A549 (cell line): ENCODE measurements at regions not wholly inside any gene's neighbourhood (a gene's known extent, or its start where the extent isn't known, plus 50 kb on each side); places are given as distances from the start of the nearest gene placed in this dataset.

Source experiments
- ATAC-seq, 2 experiments: fragments of 200-7000 bp in 1 of 2; fragments of >200 bp in 1 of 2; cut with Nextera tagmentation in 1 of 2; cut with Tn5 transposase in 1 of 2; 3 replicates each; pipeline versions ENCODE4 v1.8.0 to v1.9.1; 2018 to 2020; ENCODE audit warnings: mild to moderate bottlenecking in 1 of 2, moderate library complexity in 1 of 2
- CTCF ChIA-PET: fragments of 300-600 bp; sonication (Branson Sonifier 250); formaldehyde crosslinking; extraction: SDS; loops from one replicate; lab custom pipeline; 2021; ENCODE audit warnings: antibody characterized with exemption, inconsistent platforms; lab: Yijun Ruan, JAX
- POLR2A ChIA-PET: fragments of 350-600 bp; formaldehyde crosslinking; extraction: SDS; loops from one replicate; lab custom pipeline; 2021; ENCODE audit warnings: antibody characterized with exemption, inconsistent platforms; lab: Yijun Ruan, JAX
- DNase-seq, 2 experiments: peaks; one replicate each; pipeline versions ENCODE4 v3.0.0 to v3.0.0-alpha.2; 2011 to 2016; ENCODE audit warnings: low read depth in 1 of 2, low spot score in 1 of 2
- FAIRE-seq: peaks from 2 replicates; lab custom pipeline; 2011; peaks lifted over from hg19 to GRCh38; lab: Jason Lieb, UNC
- H3K27ac ChIP-seq, 2 experiments: fragments of >200 bp; sonication (Bioruptor Twin); formaldehyde crosslinking; 3 replicates each; pipeline ENCODE4 v1.5.1; 2016 to 2017
- H3K4me1 ChIP-seq: fragments of >200 bp; sonication (Bioruptor Twin); formaldehyde crosslinking; 3 replicates; pipeline ENCODE4 v1.6.1; 2016
- H3K4me2 ChIP-seq: fragments of >200 bp; sonication (Bioruptor Twin); formaldehyde crosslinking; 3 replicates; pipeline ENCODE4 v1.6.1; 2016
- H3K4me3 ChIP-seq: fragments of >200 bp; sonication (Bioruptor Twin); formaldehyde crosslinking; 3 replicates; pipeline ENCODE4 v1.5.1; 2016
- H3K9me3 ChIP-seq: fragments of >200 bp; sonication (Bioruptor Twin); formaldehyde crosslinking; 3 replicates; pipeline ENCODE4 v1.6.1; 2016
- CBX2 ChIP-seq: fragments of 200-600 bp; sonication (generic); IDR thresholded peaks from 2 replicates; pipeline ENCODE4 v1.6.1; 2016; ENCODE audit warnings: low read depth, mild to moderate bottlenecking, borderline replicate concordance
- CHD4 ChIP-seq: fragments of 200-600 bp; sonication (generic); IDR thresholded peaks from 2 replicates; pipeline ENCODE4 v1.6.1; 2016; ENCODE audit warnings: antibody characterized with exemption, mild to moderate bottlenecking, borderline replicate concordance
- EHF ChIP-seq: fragments of 250-450 bp; sonication (Bioruptor Pico); IDR thresholded peaks from 2 replicates; pipeline ENCODE4 v1.5.0; 2020; ENCODE audit warnings: mild to moderate bottlenecking
- ESRRA ChIP-seq: fragments of 150-350 bp; IDR thresholded peaks from 2 replicates; pipeline ENCODE4 v1.6.1; 2014; ENCODE audit warnings: mild to moderate bottlenecking, low read length, borderline replicate concordance
- FOSL2 ChIP-seq, 2 experiments: fragments of 450-650 bp in 1 of 2; fragments of >200 bp in 1 of 2; sonication (Bioruptor Twin) in 1 of 2; formaldehyde crosslinking; IDR thresholded peaks; 2 replicates each; pipeline versions ENCODE4 v1.5.0 to v1.6.1; 2016 to 2020; ENCODE audit warnings: mild to moderate bottlenecking in 1 of 2, moderate library complexity in 1 of 2
- FOXS1 ChIP-seq: fragments of 250-450 bp; sonication (Bioruptor Pico); IDR thresholded peaks from 2 replicates; pipeline ENCODE4 v1.5.0; 2020; ENCODE audit warnings: mild to moderate bottlenecking, moderate library complexity
- HOXB13 ChIP-seq: fragments of 250-450 bp; sonication (Bioruptor Pico); IDR thresholded peaks from 2 replicates; pipeline ENCODE4 v1.5.0; 2020; ENCODE audit warnings: low read depth, mild to moderate bottlenecking, moderate library complexity
- HOXB5 ChIP-seq: fragments of 250-450 bp; sonication (Bioruptor Pico); IDR thresholded peaks from 2 replicates; pipeline ENCODE4 v1.5.0; 2020; ENCODE audit warnings: mild to moderate bottlenecking, moderate library complexity
- JUNB ChIP-seq: fragments of >200 bp; sonication (Bioruptor Twin); formaldehyde crosslinking; IDR thresholded peaks from 2 replicates; pipeline ENCODE4 v1.6.1; 2016
- MAFK ChIP-seq: fragments of 450-650 bp; IDR thresholded peaks from 2 replicates; pipeline ENCODE4 v1.6.1; 2014; ENCODE audit not compliant: partially characterized antibody
- MYC ChIP-seq: IDR thresholded peaks from 2 replicates; pipeline ENCODE4 v1.6.1; 2012; ENCODE audit warnings: mild to moderate bottlenecking, inconsistent platforms, low read length, improper control_type of control experiment, borderline replicate concordance
- NFE2L2 ChIP-seq: fragments of 150-350 bp; conservative IDR thresholded peaks from 2 replicates; pipeline ENCODE4 v1.6.1; 2014; ENCODE audit warnings: low read length
- NPAS2 ChIP-seq: fragments of 250-450 bp; sonication (Bioruptor Pico); IDR thresholded peaks from 2 replicates; pipeline ENCODE4 v1.8.0; 2022; ENCODE audit warnings: mild to moderate bottlenecking, moderate library complexity, borderline replicate concordance
- PHF8 ChIP-seq: fragments of 200-600 bp; sonication (generic); IDR thresholded peaks from 2 replicates; pipeline ENCODE4 v1.6.1; 2016; ENCODE audit warnings: low read depth, mild to moderate bottlenecking, antibody characterized with exemption, moderate library complexity, borderline replicate concordance
- POLR2A ChIP-seq: IDR thresholded peaks from 2 replicates; pipeline ENCODE4 v1.6.1; 2012; ENCODE audit warnings: mild to moderate bottlenecking, low read length
- POLR2AphosphoS2 ChIP-seq: conservative IDR thresholded peaks from 2 replicates; pipeline ENCODE4 v1.6.1; 2012; ENCODE audit warnings: low read length, improper control_type of control experiment, inconsistent platforms
- RFX5 ChIP-seq: fragments of 450-650 bp; IDR thresholded peaks from 2 replicates; pipeline ENCODE4 v1.7.1; 2014; ENCODE audit warnings: antibody characterized with exemption, mild to moderate bottlenecking, moderate library complexity
- SREBF2 ChIP-seq: fragments of 450-650 bp; IDR thresholded peaks from 2 replicates; pipeline ENCODE4 v1.6.1; 2014; ENCODE audit warnings: mild to moderate bottlenecking, moderate library complexity
- USF2 ChIP-seq: fragments of 450-650 bp; IDR thresholded peaks from 2 replicates; pipeline ENCODE4 v1.6.1; 2014; ENCODE audit warnings: antibody characterized with exemption
- ZFP36 ChIP-seq: fragments of 450-650 bp; IDR thresholded peaks from 2 replicates; pipeline ENCODE4 v1.6.1; 2014; ENCODE audit warnings: borderline replicate concordance; ENCODE audit not compliant: partially characterized antibody
- WGBS: methylation state at CpG from one replicate; pipeline ENCODE4 v1.1.6; 2017; ENCODE audit errors: missing lambda C conversion rate; 5-methylcytosine and 5-hydroxymethylcytosine counted together
- TF ChIP-seq, protein P1 (sequence below): fragments of >200 bp; sonication (Bioruptor Twin); formaldehyde crosslinking; IDR thresholded peaks from 3 replicates; pipeline ENCODE4 v1.5.1; 2016
- TF ChIP-seq, protein P2 (sequence below): fragments of 200-600 bp; sonication (generic); IDR thresholded peaks from 2 replicates; pipeline ENCODE4 v1.6.1; 2016; ENCODE audit warnings: antibody characterized with exemption, mild to moderate bottlenecking, moderate library complexity

- ATAC-seq (no peak), DNase-seq (no peak), FAIRE-seq (no peak)
- no peak overlapping the region for H3K4me2 ChIP-seq
- H3K4me3 ChIP-seq: no peak overlapping the region
- no peaks in the 10 kb centered on the region for H3K9me3 ChIP-seq
- H3K27ac ChIP-seq: no peak overlapping the region
- H3K4me1 ChIP-seq: no peaks in the 10 kb centered on the region
- ChIA-PET CTCF (no interaction called here), POLR2A (no interaction called here)
- TF ChIP-seq HOXB5 (no peak), RFX5 (no peak), MYC (no peak), POLR2A (no peak)
Measured at GRCh38 chr6:77535172-77535571, 71.9 kb upstream of the HTR1B start.

- no peak for FAIRE-seq
- Histone ChIP-seq H3K4me1 (no peaks in the 10 kb centered on the region), H3K9me3 (no peaks in the 10 kb centered on the region), H3K27ac (no peak overlapping the region)
- POLR2A ChIA-PET: no interaction called here
- TF ChIP-seq CHD4 (no peak), EHF (no peak), MAFK (peak; percentile 39), PHF8 (no peak), RFX5 (no peak)
- TF ChIP-seq, all 56 proteins: peak for 1
- no peak overlapping the region for H3K4me3 ChIP-seq
- no peak for DNase-seq
- no peak for ATAC-seq
- CTCF ChIA-PET: no interaction called here
- no peak overlapping the region for H3K4me2 ChIP-seq
- 48% methylated on average over 7 of the region's 7 CpGs for WGBS
Measured at GRCh38 chr6:77536701-77537100, 73.4 kb upstream of the HTR1B start.

GRCh38 chr6:77543601-77544000, 80.3 kb upstream of the HTR1B start:
- no peak overlapping the region for H3K4me2 ChIP-seq
- H3K4me1 ChIP-seq: no peaks in the 10 kb centered on the region
- ChIA-PET CTCF (no interaction called here), POLR2A (no interaction called here)
- TF ChIP-seq FOXS1 (no peak), FOSL2 (IDR thresholded peaks at IDR 0.05) (no peak), FOSL2 (CRISPR knock-in tag; IDR thresholded peaks at IDR 0.05) (no peak), CHD4 (no peak), ZFP36 (no peak), ESRRA (no peak)
- FAIRE-seq: no peak
- WGBS: 39% methylated on average over 4 of the region's 4 CpGs
- no peak overlapping the region for H3K27ac ChIP-seq
- ATAC-seq: no peak
- no peaks in the 10 kb centered on the region for H3K9me3 ChIP-seq
- DNase-seq: no peak
- no peak overlapping the region for H3K4me3 ChIP-seq

DNA sequence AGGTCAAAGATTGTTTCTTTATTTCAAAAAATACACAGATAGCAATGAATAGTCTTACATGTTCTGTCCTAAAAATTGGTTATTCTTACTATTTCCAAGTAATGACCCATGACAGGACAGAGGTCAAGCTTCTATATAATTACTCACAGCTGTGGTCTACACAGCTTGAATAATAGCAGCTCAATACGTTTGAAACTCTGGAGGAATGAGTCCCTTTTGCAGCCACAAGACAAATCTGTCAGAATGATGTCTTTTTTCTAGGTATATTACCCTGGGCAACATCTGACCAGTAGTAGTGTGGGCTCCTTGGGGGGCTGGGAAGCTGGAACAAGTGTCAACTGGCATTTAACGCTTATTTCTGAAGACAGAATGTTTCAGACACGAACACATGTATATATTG, 84.9 kb upstream of the HTR1B start:
- POLR2A ChIA-PET: no interaction called here
- no peak for FAIRE-seq
- H3K27ac ChIP-seq: no peak overlapping the region

More for the DNA sequence above, 84.9 kb upstream of the HTR1B start:
- no peak overlapping the region for H3K4me3 ChIP-seq
- ATAC-seq: no peak
- CTCF ChIA-PET: interaction anchor here (1.0 kb wide), 1 partner anchor 11 kb away, joined by 3 read pairs; no protein-coding TSS in a partner anchor
- TF ChIP-seq SREBF2 (no peak), USF2 (no peak), PHF8 (no peak), NFE2L2 (no peak), CBX2 (no peak), POLR2AphosphoS2 (no peak), CHD4 (no peak), HOXB13 (CRISPR knock-in tag) (no peak), NPAS2 (no peak), ZFP36 (no peak), JUNB (no peak)
- TF ChIP-seq, protein P1, sequence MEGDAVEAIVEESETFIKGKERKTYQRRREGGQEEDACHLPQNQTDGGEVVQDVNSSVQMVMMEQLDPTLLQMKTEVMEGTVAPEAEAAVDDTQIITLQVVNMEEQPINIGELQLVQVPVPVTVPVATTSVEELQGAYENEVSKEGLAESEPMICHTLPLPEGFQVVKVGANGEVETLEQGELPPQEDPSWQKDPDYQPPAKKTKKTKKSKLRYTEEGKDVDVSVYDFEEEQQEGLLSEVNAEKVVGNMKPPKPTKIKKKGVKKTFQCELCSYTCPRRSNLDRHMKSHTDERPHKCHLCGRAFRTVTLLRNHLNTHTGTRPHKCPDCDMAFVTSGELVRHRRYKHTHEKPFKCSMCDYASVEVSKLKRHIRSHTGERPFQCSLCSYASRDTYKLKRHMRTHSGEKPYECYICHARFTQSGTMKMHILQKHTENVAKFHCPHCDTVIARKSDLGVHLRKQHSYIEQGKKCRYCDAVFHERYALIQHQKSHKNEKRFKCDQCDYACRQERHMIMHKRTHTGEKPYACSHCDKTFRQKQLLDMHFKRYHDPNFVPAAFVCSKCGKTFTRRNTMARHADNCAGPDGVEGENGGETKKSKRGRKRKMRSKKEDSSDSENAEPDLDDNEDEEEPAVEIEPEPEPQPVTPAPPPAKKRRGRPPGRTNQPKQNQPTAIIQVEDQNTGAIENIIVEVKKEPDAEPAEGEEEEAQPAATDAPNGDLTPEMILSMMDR: no peak
- TF ChIP-seq, protein P2, sequence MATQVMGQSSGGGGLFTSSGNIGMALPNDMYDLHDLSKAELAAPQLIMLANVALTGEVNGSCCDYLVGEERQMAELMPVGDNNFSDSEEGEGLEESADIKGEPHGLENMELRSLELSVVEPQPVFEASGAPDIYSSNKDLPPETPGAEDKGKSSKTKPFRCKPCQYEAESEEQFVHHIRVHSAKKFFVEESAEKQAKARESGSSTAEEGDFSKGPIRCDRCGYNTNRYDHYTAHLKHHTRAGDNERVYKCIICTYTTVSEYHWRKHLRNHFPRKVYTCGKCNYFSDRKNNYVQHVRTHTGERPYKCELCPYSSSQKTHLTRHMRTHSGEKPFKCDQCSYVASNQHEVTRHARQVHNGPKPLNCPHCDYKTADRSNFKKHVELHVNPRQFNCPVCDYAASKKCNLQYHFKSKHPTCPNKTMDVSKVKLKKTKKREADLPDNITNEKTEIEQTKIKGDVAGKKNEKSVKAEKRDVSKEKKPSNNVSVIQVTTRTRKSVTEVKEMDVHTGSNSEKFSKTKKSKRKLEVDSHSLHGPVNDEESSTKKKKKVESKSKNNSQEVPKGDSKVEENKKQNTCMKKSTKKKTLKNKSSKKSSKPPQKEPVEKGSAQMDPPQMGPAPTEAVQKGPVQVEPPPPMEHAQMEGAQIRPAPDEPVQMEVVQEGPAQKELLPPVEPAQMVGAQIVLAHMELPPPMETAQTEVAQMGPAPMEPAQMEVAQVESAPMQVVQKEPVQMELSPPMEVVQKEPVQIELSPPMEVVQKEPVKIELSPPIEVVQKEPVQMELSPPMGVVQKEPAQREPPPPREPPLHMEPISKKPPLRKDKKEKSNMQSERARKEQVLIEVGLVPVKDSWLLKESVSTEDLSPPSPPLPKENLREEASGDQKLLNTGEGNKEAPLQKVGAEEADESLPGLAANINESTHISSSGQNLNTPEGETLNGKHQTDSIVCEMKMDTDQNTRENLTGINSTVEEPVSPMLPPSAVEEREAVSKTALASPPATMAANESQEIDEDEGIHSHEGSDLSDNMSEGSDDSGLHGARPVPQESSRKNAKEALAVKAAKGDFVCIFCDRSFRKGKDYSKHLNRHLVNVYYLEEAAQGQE: no peak
- TF ChIP-seq, all 56 proteins: peak for 0
- DNase-seq: no peak
- Histone ChIP-seq H3K9me3 (no peaks in the 10 kb centered on the region), H3K4me1 (no peaks in the 10 kb centered on the region), H3K4me2 (no peak overlapping the region)
- 5% methylated on average over 3 of the region's 3 CpGs for WGBS
